ENCODE measurements at regions not wholly inside any gene's neighbourhood (a gene's known extent, or its start where the extent isn't known, plus 50 kb on each side); places are given as distances from the start of the nearest gene placed in this dataset.

GRCh38 chr3:115470254-115470653 is 153.1 kb upstream of the GAP43 start:
- H3K9me3 ChIP-seq (ENCODE audit: low read depth, low read length, poor library complexity, severe bottlenecking) = no peaks in the 10 kb centered on the region
- ChIA-PET CTCF (no interaction called here), POLR2A (ENCODE audit: low non-redundant PET) (no interaction called here)
- intact Hi-C loops (cut with micrococcal nuclease; ENCODE audit: unreplicated experiment) = no loop called here
- DNase-seq (ENCODE audit: low spot score) = no peak
- H3K27ac ChIP-seq (ENCODE audit: low read depth, low read length, poor library complexity, severe bottlenecking) = no peak overlapping the region
- no peak for TF ChIP-seq EZH2 (IDR thresholded peaks at IDR 0.05; ENCODE audit: borderline replicate concordance, low read depth, low read length, poor library complexity, severe bottlenecking)
- TF ChIP-seq CTCF (conservative IDR thresholded peaks at IDR 0.05; ENCODE audit: low read depth, low read length) = no peak
- no peak overlapping the region for H3K4me3 ChIP-seq (ENCODE audit: low read depth, low read length, poor library complexity, severe bottlenecking)
- BruUV-seq (replicated peaks) = no TSS peak
- no peaks in the 10 kb centered on the region for H3K27me3 ChIP-seq (replicated peaks; ENCODE audit: insufficient read depth, low read depth, low read length, poor library complexity)
- peaks cover 19% of the 10 kb centered on the region for H3K4me1 ChIP-seq (ENCODE audit: insufficient read depth, low read length, poor library complexity, severe bottlenecking)
- H3K36me3 ChIP-seq (ENCODE audit: insufficient read depth, low read length, poor library complexity, severe bottlenecking) = no peaks in the 10 kb centered on the region

GRCh38 chr3:115475178-115476041 is 147.9 kb upstream of the GAP43 start:
- Histone ChIP-seq H3K27me3 (replicated peaks; ENCODE audit: insufficient read depth, low read depth, low read length, poor library complexity) (no peaks in the 10 kb centered on the region), H3K9me3 (ENCODE audit: low read depth, low read length, poor library complexity, severe bottlenecking) (no peaks in the 10 kb centered on the region), H3K27ac (ENCODE audit: low read depth, low read length, poor library complexity, severe bottlenecking) (no peak overlapping the region), H3K36me3 (ENCODE audit: insufficient read depth, low read length, poor library complexity, severe bottlenecking) (no peaks in the 10 kb centered on the region), H3K4me3 (ENCODE audit: low read depth, low read length, poor library complexity, severe bottlenecking) (no peak overlapping the region), H3K4me1 (ENCODE audit: insufficient read depth, low read length, poor library complexity, severe bottlenecking) (peaks cover 12% of the 10 kb centered on the region)
- intact Hi-C loops (cut with micrococcal nuclease; ENCODE audit: unreplicated experiment) = no loop called here
- POLR2A ChIA-PET (ENCODE audit: low non-redundant PET) = no interaction called here
- BruUV-seq (replicated peaks) = no TSS peak
- CTCF ChIA-PET = no interaction called here
- TF ChIP-seq EZH2 (IDR thresholded peaks at IDR 0.05; ENCODE audit: borderline replicate concordance, low read depth, low read length, poor library complexity, severe bottlenecking) (no peak), CTCF (conservative IDR thresholded peaks at IDR 0.05; ENCODE audit: low read depth, low read length) (no peak)
- DNase-seq (ENCODE audit: low spot score) = peak; percentile 31

- no TSS peak for BruUV-seq (replicated peaks)
Measured at GRCh38 chr3:115476472-115476871, 146.8 kb upstream of the GAP43 start.

More at GRCh38 chr3:115476472-115476871, 146.8 kb upstream of the GAP43 start:
- no peak for DNase-seq (ENCODE audit: low spot score)
- H3K36me3 ChIP-seq (ENCODE audit: insufficient read depth, low read length, poor library complexity, severe bottlenecking) = no peaks in the 10 kb centered on the region
- ChIA-PET POLR2A (ENCODE audit: low non-redundant PET) (no interaction called here), CTCF (no interaction called here)
- H3K4me1 ChIP-seq (ENCODE audit: insufficient read depth, low read length, poor library complexity, severe bottlenecking) = peaks cover 12% of the 10 kb centered on the region
- no peak overlapping the region for H3K27ac ChIP-seq (ENCODE audit: low read depth, low read length, poor library complexity, severe bottlenecking)
- H3K27me3 ChIP-seq (replicated peaks; ENCODE audit: insufficient read depth, low read depth, low read length, poor library complexity) = no peaks in the 10 kb centered on the region
- TF ChIP-seq CTCF (conservative IDR thresholded peaks at IDR 0.05; ENCODE audit: low read depth, low read length) (no peak), EZH2 (IDR thresholded peaks at IDR 0.05; ENCODE audit: borderline replicate concordance, low read depth, low read length, poor library complexity, severe bottlenecking) (no peak)
- no peak overlapping the region for H3K4me3 ChIP-seq (ENCODE audit: low read depth, low read length, poor library complexity, severe bottlenecking)
- no peaks in the 10 kb centered on the region for H3K9me3 ChIP-seq (ENCODE audit: low read depth, low read length, poor library complexity, severe bottlenecking)
- intact Hi-C loops (cut with micrococcal nuclease; ENCODE audit: unreplicated experiment) = no loop called here

Measured in A673 (cell line).